GM21381 (cell line): ENCODE measurements at regions not wholly inside any gene's neighbourhood (a gene's known extent, or its start where the extent isn't known, plus 50 kb on each side); places are given as distances from the start of the nearest gene placed in this dataset.

Experiments
- ATAC-seq: cut with Tn5 transposase; IDR thresholded peaks from one replicate; pipeline ENCODE4 v1.9.1; 2021; ENCODE audit warnings: mild to moderate bottlenecking, moderate library complexity; ENCODE audit not compliant: unreplicated experiment

GRCh38 chr1:72365693-72366092 lies 83.4 kb upstream of the NEGR1 start:
- ATAC-seq = no peak

- no peak for ATAC-seq
These were observed 80.2 kb upstream of the NEGR1 start for GRCh38 chr1:72362538-72362937.

DNA sequence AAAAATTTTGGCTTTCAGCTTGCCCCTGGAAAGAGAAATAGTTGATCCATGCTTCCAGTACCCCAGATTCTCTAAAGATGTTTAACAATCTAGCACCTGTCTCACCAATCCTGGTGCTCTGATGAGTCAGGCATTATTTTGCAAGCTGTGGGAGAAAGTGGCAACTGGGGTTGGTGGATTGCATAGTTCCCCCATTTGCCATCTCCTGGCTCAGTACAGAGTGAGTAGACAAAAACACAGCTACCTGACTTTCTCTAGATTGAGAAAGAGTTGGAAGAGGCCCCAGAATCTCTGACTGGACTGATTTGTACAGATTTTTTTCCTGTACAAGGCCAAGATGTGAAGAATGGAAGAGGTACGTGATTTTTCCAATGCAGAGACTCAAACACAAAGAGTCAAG lies 75.1 kb upstream of the NEGR1 start:
- ATAC-seq = no peak

DNA sequence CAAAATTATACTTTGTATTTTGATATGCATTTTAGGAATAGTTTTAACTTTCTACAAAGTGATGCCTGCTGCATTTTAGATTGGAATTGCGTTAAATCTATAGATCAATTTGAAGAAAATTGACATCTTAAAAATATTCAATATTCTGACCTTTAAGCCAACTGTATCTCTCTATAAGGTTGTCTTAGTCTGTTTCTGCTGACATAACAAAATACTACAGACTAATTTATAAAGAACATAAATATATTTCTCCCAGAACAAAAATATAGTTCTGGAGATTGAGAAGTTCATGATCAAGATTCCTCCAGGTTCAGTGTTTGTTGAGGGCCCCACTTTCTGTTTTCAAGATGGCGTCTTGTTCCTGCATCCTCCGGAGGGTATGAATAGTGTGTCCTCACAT lies 73.6 kb upstream of the NEGR1 start:
- no peak for ATAC-seq

- no peak for ATAC-seq
These were observed 59.3 kb upstream of the NEGR1 start for GRCh38 chr1:72341661-72342060.

DNA sequence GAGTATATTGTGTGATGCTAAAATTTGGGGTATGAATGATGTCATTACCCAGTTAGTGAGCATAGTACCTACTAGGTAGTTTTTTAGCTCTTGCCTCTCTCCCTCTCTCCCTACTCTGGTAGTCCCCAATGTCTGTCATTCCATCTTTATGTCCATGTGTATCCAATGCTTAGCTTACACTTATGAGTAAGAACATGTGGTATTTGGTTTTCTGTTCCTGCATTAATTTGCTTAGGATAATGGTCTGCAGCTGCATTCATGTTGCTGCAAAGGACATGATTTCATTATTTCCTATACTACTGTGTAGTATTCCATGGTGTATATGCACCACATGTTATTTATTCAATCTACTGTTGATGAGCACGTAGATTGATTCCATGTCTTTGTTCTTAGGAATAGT lies 54.4 kb upstream of the NEGR1 start:
- ATAC-seq = no peak
